H9 (cell line): ENCODE measurements at regions not wholly inside any gene's neighbourhood (a gene's known extent, or its start where the extent isn't known, plus 50 kb on each side); places are given as distances from the start of the nearest gene placed in this dataset.
A peak's percentile ranks its signal among the peaks of the same experiment; 100 is the strongest.

Source experiments
- DNase-seq: peaks from one replicate; pipeline ENCODE4 v3.0.0-alpha.2; 2017
- H2AFZ ChIP-seq: one replicate; pipeline ENCODE4 v1.6.1; 2013; ENCODE audit warnings: mild to moderate bottlenecking, low read length, control low read depth, moderate library complexity
- H2AK5ac ChIP-seq: 2 replicates; pipeline ENCODE4 v1.6.1; 2013; ENCODE audit warnings: low read length, control low read depth, mixed read lengths; ENCODE audit not compliant: insufficient read length
- H2BK120ac ChIP-seq: one replicate; pipeline ENCODE4 v1.6.1; 2013; ENCODE audit warnings: low read depth, mild to moderate bottlenecking, low read length, control low read depth, inconsistent platforms; ENCODE audit not compliant: poor library complexity, severe bottlenecking
- H2BK12ac ChIP-seq: 2 replicates; pipeline ENCODE4 v1.6.1; 2013; ENCODE audit warnings: low read length, control low read depth, mixed read lengths, low read depth; ENCODE audit not compliant: insufficient read length
- H2BK15ac ChIP-seq: 2 replicates; pipeline ENCODE4 v1.6.1; 2013; ENCODE audit warnings: low read depth, low read length, control low read depth
- H2BK20ac ChIP-seq: one replicate; pipeline ENCODE4 v1.6.1; 2013; ENCODE audit warnings: low read depth, mild to moderate bottlenecking, low read length, control low read depth, inconsistent platforms; ENCODE audit not compliant: poor library complexity, severe bottlenecking
- H2BK5ac ChIP-seq: 2 replicates; pipeline ENCODE4 v1.6.1; 2013; ENCODE audit warnings: low read length, control low read depth, mixed read lengths; ENCODE audit not compliant: insufficient read length
- H3K14ac ChIP-seq: 2 replicates; pipeline ENCODE4 v1.6.1; 2013; ENCODE audit warnings: low read length, control low read depth; ENCODE audit not compliant: insufficient read depth
- H3K18ac ChIP-seq: 2 replicates; pipeline ENCODE4 v1.6.1; 2013; ENCODE audit warnings: low read depth, mild to moderate bottlenecking, mixed read lengths, low read length, control low read depth; ENCODE audit not compliant: insufficient read length
- H3K23ac ChIP-seq: 2 replicates; pipeline ENCODE4 v1.6.1; 2013; ENCODE audit warnings: low read length, control low read depth, mixed read lengths, low read depth; ENCODE audit not compliant: insufficient read length
- H3K23me2 ChIP-seq: 2 replicates; pipeline ENCODE4 v1.6.1; 2013; ENCODE audit warnings: low read depth, mild to moderate bottlenecking, mixed read lengths, low read length, control low read depth; ENCODE audit not compliant: insufficient read length, poor library complexity, severe bottlenecking
- H3K27ac ChIP-seq: 2 replicates; pipeline ENCODE4 v1.5.1; 2013; ENCODE audit warnings: low read length, control low read depth, mixed read lengths, low read depth; ENCODE audit not compliant: insufficient read length
- H3K27me3 ChIP-seq: 2 replicates; pipeline ENCODE4 v1.6.1; 2013; ENCODE audit warnings: low read length, control low read depth, inconsistent platforms; ENCODE audit not compliant: insufficient read depth
- H3K4ac ChIP-seq: 2 replicates; pipeline ENCODE4 v1.6.1; 2013; ENCODE audit warnings: low read depth, mild to moderate bottlenecking, control low read depth, inconsistent platforms, low read length, moderate library complexity
- H3K4me1 ChIP-seq: 2 replicates; pipeline ENCODE4 v1.6.1; 2013; ENCODE audit warnings: low read length, control low read depth, inconsistent platforms; ENCODE audit not compliant: insufficient read depth
- H3K4me2 ChIP-seq: 2 replicates; pipeline ENCODE4 v1.6.1; 2013; ENCODE audit warnings: low read length, control low read depth, mixed read lengths; ENCODE audit not compliant: insufficient read length, insufficient read depth
- H3K56ac ChIP-seq: 2 replicates; pipeline ENCODE4 v1.6.1; 2013; ENCODE audit warnings: low read depth, mild to moderate bottlenecking, mixed read lengths, low read length, control low read depth; ENCODE audit not compliant: insufficient read length
- H3K79me1 ChIP-seq: 2 replicates; pipeline ENCODE4 v1.6.1; 2013; ENCODE audit warnings: low read depth, mild to moderate bottlenecking, moderate library complexity, low read length, control low read depth, inconsistent platforms; ENCODE audit not compliant: insufficient read depth, poor library complexity, severe bottlenecking
- H3K79me2 ChIP-seq: 2 replicates; pipeline ENCODE4 v1.6.1; 2013; ENCODE audit warnings: low read length, control low read depth, inconsistent platforms; ENCODE audit not compliant: insufficient read depth
- H3K9ac ChIP-seq: 2 replicates; pipeline ENCODE4 v1.6.1; 2013; ENCODE audit warnings: low read length, control low read depth, mixed read lengths; ENCODE audit not compliant: insufficient read length; ENCODE audit errors: extremely low read depth
- H3K9me3 ChIP-seq: one replicate; pipeline ENCODE4 v1.6.1; 2013; ENCODE audit warnings: low read depth, low read length, inconsistent platforms; ENCODE audit not compliant: control insufficient read depth
- H3T11ph ChIP-seq: one replicate; pipeline ENCODE4 v1.6.1; 2013; ENCODE audit warnings: mild to moderate bottlenecking, low read length, control low read depth, inconsistent platforms
- H4K20me1 ChIP-seq: one replicate; pipeline ENCODE4 v1.6.1; 2013; ENCODE audit not compliant: control insufficient read depth, insufficient read length, insufficient read depth
- H4K5ac ChIP-seq: 2 replicates; pipeline ENCODE4 v1.6.1; 2013; ENCODE audit warnings: low read depth, mild to moderate bottlenecking, mixed read lengths, low read length, control low read depth; ENCODE audit not compliant: insufficient read length
- H4K8ac ChIP-seq: replicated peaks from 2 replicates; pipeline ENCODE4 v1.6.1; 2013; ENCODE audit warnings: low read length, control low read depth, mixed read lengths, low read depth; ENCODE audit not compliant: insufficient read length
- H4K91ac ChIP-seq: 2 replicates; pipeline ENCODE4 v1.6.1; 2013; ENCODE audit warnings: low read depth, mild to moderate bottlenecking, moderate library complexity, mixed read lengths, low read length, control low read depth; ENCODE audit not compliant: insufficient read length
- H3K27ac Mint-ChIP-seq, 3 experiments: 2 replicates in 2 of 3; 3 replicates in 1 of 3; pipeline ENCODE4 v1.8.0; 2020 to 2021; ENCODE audit warnings: mixed read lengths in 3 of 3, mild to moderate bottlenecking in 1 of 3, moderate library complexity in 1 of 3
- H3K27me3 Mint-ChIP-seq: 2 replicates; pipeline ENCODE4 v1.8.0; 2021; ENCODE audit warnings: low read depth, mild to moderate bottlenecking, moderate library complexity, mixed read lengths
- H3K36me3 Mint-ChIP-seq, 3 experiments: 2 replicates in 2 of 3; 3 replicates in 1 of 3; pipeline ENCODE4 v1.8.0; 2020 to 2021; ENCODE audit warnings: low read depth in 3 of 3, mixed read lengths in 3 of 3; ENCODE audit not compliant: insufficient read depth in 1 of 3
- H3K4me1 Mint-ChIP-seq, 2 experiments: 2 replicates each; pipeline ENCODE4 v1.8.0; 2020; ENCODE audit warnings: mixed read lengths in 2 of 2
- H3K4me3 Mint-ChIP-seq, 2 experiments: 2 replicates in 1 of 2; 3 replicates in 1 of 2; pipeline ENCODE4 v1.8.0; 2020 to 2021; ENCODE audit warnings: mild to moderate bottlenecking in 2 of 2, mixed read lengths in 2 of 2, moderate library complexity in 1 of 2
- H3K9me3 Mint-ChIP-seq, 2 experiments: 2 replicates in 1 of 2; 3 replicates in 1 of 2; pipeline ENCODE4 v1.8.0; 2020; ENCODE audit warnings: mild to moderate bottlenecking in 2 of 2, mixed read lengths in 2 of 2, moderate library complexity in 1 of 2
- CTCF ChIP-seq: fragments of 200-600 bp; sonication (generic); conservative IDR thresholded peaks from 3 replicates; pipeline ENCODE4 v1.8.0; 2021; ENCODE audit warnings: antibody characterized with exemption, mild to moderate bottlenecking
- WGBS: extraction: QIAGEN DNeasy Blood & Tissue Kit; methylation state at CpG from one replicate; pipeline ENCODE4 v1.1.7; 2013; ENCODE audit warnings: missing lambda C conversion rate, low lambda C conversion rate, mixed read lengths; ENCODE audit not compliant: insufficient read length; ENCODE audit errors: extremely low coverage; 5-methylcytosine and 5-hydroxymethylcytosine counted together

- H3K79me2 ChIP-seq: no peaks in the 10 kb centered on the region
- H3K9me3 ChIP-seq: peaks cover 25% of the 10 kb centered on the region
- H2BK12ac ChIP-seq: no peak overlapping the region
- no peak overlapping the region for H3K4me3 Mint-ChIP-seq
- no peak overlapping the region for H2BK120ac ChIP-seq
- H3K56ac ChIP-seq: no peak overlapping the region
- H2BK20ac ChIP-seq: no peak overlapping the region
- H3K79me1 ChIP-seq: no peaks in the 10 kb centered on the region
- no peak overlapping the region for H3K14ac ChIP-seq
- no peaks in the 10 kb centered on the region for H3K4me1 ChIP-seq
- H2AK5ac ChIP-seq: no peak overlapping the region
- no peak overlapping the region for H3K4me2 ChIP-seq
- TF ChIP-seq CTCF: no peak
- H3K18ac ChIP-seq: no peak overlapping the region
- H4K91ac ChIP-seq: no peak overlapping the region
- H3K9ac ChIP-seq: no peak overlapping the region
- H4K20me1 ChIP-seq: no peaks in the 10 kb centered on the region
- no peaks in the 10 kb centered on the region for H3K27me3 ChIP-seq
- H3T11ph ChIP-seq: no peak overlapping the region
- peaks cover 0 to 35% (median 25%) of the 10 kb centered on the region in 3 experiments; a peak in 4 of 7 replicates for H3K36me3 Mint-ChIP-seq
- no peak overlapping the region for H2BK15ac ChIP-seq
- no peak overlapping the region for H3K27ac ChIP-seq
- no peak overlapping the region for H2AFZ ChIP-seq
- peak overlapping the region in 1 of 3 experiments; percentile 53; a peak in 1 of 7 replicates for H3K27ac Mint-ChIP-seq
- no peak overlapping the region for H4K8ac ChIP-seq
- H3K23ac ChIP-seq: no peak overlapping the region
- no peaks in the 10 kb centered on the region for H3K23me2 ChIP-seq
- WGBS: no CpG with 5 or more reads among the region's 16 CpGs
- no peaks in the 10 kb centered on the region for H3K4me1 Mint-ChIP-seq
- H2BK5ac ChIP-seq: no peak overlapping the region
- no peak overlapping the region for H3K4ac ChIP-seq
- H4K5ac ChIP-seq: no peak overlapping the region
- peaks cover 5 to 87% of the 10 kb centered on the region in 2 experiments; a peak in 4 of 5 replicates for H3K9me3 Mint-ChIP-seq
- no peak for DNase-seq
- peaks cover 14% of the 10 kb centered on the region for H3K27me3 Mint-ChIP-seq
These were observed 838.6 kb downstream of the TBC1D22A start for GRCh38 chr22:47600791-47601625.
